ENCODE measurements at regions not wholly inside any gene's neighbourhood (a gene's known extent, or its start where the extent isn't known, plus 50 kb on each side); places are given as distances from the start of the nearest gene placed in this dataset.

DNA sequence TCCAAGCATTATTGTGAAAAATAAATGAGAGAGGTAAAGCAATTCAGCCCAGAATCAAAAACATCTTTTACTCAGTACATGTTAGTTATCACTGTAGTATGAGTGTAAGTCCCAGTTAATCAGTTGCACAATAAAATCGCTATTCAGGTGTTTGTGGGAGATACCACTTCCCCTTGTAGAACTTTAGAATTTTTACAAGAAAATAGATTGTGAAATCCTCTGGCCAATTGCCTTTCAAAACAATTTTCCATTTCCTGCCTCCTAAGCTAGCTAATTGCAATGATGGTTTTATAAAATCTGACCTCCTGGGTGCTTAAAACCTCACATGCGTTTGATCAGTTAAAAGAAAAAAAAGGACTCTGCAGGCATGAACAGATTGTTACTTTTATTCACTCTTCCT is 332.5 kb downstream of the PID1 start:
- TF ChIP-seq, protein P1, sequence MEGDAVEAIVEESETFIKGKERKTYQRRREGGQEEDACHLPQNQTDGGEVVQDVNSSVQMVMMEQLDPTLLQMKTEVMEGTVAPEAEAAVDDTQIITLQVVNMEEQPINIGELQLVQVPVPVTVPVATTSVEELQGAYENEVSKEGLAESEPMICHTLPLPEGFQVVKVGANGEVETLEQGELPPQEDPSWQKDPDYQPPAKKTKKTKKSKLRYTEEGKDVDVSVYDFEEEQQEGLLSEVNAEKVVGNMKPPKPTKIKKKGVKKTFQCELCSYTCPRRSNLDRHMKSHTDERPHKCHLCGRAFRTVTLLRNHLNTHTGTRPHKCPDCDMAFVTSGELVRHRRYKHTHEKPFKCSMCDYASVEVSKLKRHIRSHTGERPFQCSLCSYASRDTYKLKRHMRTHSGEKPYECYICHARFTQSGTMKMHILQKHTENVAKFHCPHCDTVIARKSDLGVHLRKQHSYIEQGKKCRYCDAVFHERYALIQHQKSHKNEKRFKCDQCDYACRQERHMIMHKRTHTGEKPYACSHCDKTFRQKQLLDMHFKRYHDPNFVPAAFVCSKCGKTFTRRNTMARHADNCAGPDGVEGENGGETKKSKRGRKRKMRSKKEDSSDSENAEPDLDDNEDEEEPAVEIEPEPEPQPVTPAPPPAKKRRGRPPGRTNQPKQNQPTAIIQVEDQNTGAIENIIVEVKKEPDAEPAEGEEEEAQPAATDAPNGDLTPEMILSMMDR (IDR thresholded peaks at IDR 0.05), result no peak
- no peak for TF ChIP-seq POLR2A (IDR thresholded peaks at IDR 0.05)
